GM18502 (cell line): ENCODE measurements at regions not wholly inside any gene's neighbourhood (a gene's known extent, or its start where the extent isn't known, plus 50 kb on each side); places are given as distances from the start of the nearest gene placed in this dataset.

Experiments used
- ATAC-seq: cut with Tn5 transposase; IDR thresholded peaks from one replicate; pipeline ENCODE4 v1.9.1; 2021; ENCODE audit warnings: mild to moderate bottlenecking; ENCODE audit not compliant: unreplicated experiment, poor library complexity

DNA sequence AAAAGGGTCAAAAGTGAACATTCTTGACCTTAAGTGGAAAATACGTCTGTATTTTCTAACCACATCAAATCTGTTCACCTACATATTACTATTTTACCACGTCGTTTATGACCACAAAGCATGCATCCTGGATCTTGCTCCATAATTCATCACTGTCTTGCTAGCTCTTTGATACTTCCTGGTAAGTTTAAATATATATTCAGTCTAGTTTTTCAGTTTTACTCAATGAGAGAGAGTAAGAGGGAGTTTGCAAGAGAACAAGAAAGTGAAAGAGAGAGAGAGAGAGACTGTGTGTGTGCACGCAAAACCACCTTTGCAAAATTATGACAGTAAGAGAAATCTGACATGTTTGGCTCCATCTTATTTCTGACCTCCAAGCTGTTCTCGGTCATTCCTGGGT lies 173.7 kb upstream of the GALNTL6 start:
- peak; percentile 89 for ATAC-seq

DNA sequence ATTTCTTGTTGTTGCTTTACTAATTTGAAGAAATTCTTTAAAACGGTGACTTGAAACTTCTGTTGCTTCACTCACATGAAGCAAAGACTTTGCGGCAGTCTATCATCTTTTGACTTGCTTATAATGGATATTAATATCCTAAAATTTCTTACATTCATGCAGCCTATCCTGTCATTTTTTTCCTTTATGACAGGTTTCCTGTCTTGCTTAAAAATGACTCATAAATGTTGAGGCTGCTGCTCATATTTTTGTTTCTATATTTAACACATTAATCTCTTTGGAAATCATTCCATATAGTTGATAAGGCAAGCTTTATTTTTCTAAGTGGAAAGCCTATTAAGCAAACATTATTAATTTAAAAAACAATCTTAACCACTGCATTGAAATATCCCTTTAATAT lies 176.6 kb upstream of the GALNTL6 start:
- no peak for ATAC-seq

DNA sequence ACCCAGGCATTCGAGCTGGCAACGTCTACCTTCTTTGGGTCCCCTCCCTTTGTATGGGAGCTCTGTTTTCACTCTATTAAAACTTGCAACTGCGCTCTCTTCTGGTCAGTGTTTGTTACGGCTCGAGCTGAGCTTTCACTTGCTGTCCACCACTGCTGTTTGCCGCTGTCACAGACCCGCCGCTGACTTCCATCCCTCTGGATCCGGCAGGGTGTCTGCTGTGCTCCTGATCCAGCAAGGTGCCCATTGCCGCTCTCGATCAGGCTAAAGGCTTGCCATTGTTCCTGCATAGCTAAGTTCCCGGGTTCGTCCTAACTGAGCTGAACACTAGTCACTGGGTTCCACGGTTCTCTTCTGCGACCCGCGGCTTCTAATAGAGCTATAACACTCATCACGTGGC lies 183.5 kb upstream of the GALNTL6 start:
- ATAC-seq, result no peak

DNA sequence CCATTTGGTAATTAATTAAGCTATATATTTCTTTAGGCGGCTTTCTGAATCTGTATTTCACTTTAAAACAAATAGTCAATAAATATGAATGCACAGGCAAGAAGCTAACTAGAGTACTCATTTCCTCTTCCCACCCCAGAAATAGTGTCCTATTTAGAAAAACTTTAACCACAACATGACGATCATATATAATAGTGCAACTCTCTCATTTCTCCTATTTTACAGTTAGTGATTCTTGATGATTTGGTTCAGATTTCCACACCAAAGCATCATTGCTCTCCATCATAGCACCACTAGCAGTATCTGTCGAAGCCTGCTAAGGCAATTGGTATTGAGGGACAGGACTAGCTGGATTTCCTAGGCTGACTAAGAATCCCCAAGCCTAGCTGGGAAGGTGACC lies 184.0 kb upstream of the GALNTL6 start:
- ATAC-seq, result peak; percentile 93

DNA sequence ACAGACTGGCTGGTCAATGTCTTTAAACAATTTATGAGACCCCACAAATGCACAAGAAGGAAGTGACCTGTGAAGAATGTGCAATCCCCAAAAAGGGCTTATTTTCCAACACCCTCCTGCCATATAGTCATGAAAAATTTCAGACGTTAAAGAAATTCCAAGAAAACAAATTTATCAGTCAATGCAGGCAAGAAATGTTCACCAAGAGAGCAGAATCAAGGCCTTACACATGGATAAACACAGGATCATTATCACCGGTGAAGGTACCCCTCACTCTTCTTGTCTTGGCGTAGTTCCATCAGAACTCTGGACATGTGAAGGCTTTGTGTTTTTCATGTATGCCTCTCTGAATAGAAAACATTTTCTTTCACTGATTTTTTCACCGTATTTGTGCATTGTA lies 186.7 kb upstream of the GALNTL6 start:
- no peak for ATAC-seq

DNA sequence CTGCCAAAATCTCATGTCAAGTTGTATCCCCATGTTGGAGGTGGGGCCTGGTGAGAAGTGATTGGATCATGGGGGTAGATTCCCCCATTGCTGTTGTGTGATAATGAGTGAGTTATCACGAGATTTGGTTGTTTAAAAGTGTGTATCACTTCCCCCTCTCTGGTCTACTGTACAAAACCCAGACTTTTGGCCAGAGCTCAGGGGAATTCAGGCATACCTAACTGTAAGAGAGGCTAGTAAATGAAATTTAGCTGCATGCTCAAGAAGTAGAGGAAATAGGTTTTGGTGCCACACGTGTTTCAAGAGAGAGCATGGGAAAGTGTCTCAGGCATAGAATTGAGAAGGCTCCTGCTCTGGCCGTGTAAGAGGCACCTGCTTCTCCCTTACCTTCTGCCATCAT lies 190.5 kb upstream of the GALNTL6 start:
- ATAC-seq, result peak; percentile 54

DNA sequence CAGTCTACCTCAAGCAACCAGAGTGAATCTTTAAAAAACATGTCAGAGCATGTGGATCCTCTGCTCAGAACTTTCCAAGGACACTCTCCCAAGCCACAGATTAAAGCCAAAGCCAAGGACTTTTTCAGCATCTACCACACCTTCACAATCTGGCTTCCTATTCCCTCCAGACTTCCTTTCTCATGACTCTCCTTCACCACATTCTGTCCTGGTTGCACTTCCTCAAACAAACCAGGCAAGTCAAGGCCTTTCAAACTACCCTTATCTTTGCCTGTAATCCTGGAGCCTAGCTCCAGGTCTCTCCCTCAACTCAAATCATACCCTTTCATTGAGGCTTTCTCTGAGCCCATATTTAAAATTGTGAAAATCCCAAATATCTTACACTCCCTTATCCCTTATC lies 191.6 kb upstream of the GALNTL6 start:
- peak; percentile 73 for ATAC-seq

DNA sequence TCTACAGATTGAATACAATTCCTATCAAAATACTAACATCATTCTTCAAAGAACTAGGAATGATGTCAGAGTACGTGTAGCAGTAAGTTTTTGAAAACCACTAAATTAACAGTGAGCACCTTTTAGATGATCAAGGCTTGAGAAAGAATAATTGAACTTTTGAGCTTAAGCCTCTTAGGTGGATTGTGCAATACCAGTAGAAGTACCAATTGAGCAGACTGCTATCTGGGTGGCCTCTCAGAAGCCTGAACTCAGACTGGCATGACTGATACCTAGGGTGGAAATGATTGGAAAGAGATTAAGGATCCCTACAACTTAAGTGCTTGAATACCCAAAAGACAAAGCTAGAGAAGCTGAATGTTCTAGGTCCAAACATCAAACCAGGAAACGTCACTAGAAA lies 200.3 kb upstream of the GALNTL6 start:
- ATAC-seq, result no peak

DNA sequence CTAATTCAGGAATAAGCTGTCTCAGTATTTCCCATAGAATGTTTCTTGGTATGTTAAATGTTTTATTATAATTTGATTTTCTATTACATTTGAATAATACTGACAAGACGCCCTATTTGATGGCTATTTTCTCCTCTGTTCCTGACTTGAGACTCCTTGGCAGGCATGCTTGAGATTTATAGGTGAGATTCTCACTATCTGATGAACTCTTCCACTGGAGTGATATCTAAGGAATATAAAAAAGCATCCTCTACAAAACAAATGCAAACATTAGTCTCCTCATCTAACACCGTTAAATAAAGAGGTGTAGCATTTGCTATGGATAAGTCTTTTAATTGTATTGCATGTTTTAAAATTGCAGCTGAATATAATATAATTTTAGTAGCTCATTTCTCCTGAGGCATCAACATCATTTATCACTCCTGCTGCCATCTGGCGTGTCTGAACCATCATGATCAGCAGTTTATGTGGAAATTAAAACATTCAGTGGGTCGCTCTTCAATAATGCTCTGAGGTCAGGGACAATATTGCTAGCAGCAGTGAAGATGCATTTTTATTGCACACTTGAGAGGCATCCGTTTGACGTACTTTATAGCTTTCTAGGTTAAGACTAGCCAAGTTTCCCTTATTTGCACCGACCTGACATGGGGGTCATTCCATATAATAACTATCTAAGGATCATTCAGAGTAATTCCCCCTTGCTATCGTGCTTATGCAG lies 210.4 kb upstream of the GALNTL6 start:
- ATAC-seq, result no peak

DNA sequence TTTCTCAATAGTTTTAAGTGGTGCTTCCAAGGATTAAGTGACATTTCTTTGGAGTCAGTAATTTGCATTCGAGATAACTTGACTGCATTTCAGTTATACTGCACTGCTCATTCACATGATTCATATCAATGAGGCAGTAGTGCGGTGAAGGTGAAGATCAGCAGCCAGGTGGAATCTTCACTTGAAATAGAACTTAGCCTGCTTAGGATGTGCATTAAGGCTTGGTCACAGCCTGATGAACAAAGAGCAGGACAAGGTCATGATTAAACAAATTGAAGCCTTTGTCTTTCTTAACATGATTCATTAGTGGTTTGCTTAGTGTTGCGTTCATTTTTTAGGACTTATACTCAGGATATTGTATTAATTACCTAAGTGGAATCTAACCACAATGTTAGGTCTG lies 212.1 kb upstream of the GALNTL6 start:
- ATAC-seq, result no peak

DNA sequence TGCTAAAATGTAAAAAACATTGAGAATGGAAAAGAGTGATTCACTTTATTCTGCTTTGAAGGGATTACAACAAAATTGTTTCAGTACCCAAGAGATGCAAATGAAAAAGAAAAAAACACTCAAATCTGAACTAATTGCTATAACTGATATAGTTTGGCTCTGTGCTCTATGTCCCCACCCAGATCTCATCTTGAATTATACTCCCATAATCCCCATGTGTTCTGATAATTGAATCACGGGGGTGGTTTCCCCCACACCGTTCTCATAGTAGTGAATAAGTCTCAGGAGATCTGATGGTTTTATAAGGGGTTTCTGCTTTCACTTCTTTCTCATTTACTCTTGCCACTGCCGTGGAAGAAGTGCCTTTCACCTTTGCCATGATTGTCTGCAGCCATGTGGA lies 213.6 kb upstream of the GALNTL6 start:
- no peak for ATAC-seq

DNA sequence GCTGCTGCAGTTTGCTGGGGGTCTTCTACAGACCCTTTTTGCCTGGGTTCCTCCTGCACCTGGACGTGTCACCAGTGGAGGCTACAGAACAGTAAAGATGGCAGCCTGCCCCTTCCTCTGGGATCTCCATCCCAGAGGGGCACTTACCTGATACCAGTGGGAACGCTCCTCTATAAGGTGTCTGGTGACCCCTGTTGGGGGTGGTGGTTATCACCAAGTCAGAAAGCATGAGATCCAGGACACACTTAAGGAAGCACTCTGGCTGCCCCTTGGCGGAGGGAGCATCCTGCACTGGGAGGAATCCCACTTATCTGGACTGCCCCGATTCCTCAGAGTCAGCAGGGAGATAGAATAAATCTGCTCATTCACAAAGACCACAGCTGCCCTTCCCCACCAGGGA lies 218.9 kb upstream of the GALNTL6 start:
- ATAC-seq, result no peak

DNA sequence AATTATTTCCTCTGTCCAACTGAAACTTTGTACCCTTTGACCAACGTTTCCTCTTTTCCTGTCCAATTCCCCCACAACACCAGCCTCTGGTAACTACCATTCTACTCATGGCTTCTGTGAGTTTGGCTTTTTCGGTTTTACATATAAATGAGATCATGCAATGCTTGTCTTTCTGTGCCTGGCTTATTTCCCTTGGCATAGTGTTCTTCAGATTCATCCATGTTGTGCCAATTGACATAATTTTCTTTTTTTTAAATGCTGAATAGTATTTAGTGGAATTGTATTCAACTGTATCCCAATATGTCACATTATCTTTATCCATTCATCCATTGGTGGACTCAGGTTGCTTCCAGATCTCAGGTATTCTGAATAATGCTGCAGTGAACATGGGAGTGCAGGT lies 222.5 kb upstream of the GALNTL6 start:
- no peak for ATAC-seq

DNA sequence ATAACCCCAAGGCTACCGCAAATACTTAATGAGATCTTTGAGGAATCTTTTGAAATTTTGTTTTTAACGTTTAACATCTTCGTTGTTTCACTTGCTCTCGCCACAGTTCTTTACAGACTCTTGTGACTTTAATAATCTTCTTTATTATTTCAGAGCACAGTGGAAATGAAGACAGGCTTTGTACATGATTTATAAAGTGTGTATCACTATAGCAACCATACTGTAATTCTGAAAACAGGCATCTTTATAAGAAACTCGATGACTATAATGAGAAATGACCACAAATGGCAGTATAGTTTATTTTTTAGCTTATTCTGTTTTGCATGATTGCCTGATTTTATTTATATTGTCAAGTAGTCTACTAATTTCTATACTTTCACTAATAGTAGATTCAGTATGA lies 224.4 kb upstream of the GALNTL6 start:
- ATAC-seq, result no peak

DNA sequence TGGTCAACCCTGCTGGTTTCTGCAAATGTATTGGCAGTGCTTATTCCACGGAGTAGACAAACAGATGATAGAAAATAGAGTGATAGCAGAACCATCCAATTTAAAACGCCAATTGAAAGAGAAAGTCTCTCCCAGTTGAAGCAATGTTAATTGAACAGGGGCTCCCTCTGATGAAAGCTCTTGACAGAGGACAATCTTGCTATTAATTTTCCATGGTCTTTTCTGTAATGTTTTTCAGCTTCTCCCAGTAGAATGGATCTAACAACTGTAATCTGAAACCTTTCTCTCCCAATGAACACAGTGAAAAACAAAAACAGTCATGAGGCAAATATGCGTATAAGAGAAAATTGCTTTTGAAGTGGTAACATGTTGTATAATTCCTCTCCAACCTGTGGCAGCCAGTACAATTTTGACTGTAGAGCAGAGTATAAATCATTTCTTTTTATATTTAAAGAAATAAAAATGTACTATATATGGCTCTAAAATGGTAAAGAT lies 225.1 kb upstream of the GALNTL6 start:
- no peak for ATAC-seq

DNA sequence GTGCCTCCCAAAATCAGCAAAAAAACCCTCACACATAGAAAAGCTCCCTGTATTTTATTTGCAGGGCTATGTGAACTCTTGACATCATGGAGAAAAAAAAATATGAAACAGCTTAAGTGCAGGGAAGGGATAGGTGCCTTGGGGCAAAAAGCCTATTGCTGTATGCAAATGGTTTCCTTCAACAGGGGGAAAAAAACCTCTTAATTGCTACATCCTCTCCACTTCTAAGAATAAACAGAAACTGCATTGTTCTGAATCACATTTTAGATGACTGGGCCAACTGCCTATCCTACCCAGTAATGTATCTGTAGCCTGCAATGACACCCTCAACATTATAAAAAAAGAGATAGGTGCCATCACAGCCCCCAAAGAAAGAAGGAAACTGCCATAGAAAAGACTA lies 229.4 kb upstream of the GALNTL6 start:
- peak; percentile 69 for ATAC-seq

DNA sequence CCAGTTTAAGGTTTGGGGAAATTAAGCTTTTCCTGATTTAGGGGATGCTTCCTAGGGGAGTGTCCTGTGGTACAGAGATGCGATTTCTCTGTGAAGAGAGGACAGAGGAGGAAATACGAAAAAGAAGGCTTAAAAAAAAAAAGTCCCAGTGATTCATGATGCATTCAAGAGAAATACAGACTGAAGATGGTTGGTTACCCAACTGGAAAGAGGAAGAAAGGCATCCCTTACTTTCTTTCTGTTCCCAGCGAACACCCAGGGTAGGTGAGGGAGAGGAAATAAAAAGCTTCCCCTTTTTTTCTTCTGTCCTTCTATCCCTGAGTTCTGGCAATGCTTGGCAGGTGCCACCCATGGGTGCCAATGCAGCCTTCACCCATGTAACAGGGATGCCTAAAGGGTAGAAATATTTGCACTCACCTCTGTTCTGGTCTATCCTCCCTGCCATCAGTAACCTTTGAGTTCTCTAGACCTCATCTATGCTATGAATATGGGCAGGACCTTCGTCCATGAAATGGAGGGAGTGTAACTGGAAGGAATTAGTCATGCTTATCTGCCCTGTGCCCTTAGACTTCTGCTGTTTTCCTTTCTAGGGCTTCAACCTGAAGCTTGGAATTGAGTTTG lies 230.1 kb upstream of the GALNTL6 start:
- peak; percentile 66 for ATAC-seq

DNA sequence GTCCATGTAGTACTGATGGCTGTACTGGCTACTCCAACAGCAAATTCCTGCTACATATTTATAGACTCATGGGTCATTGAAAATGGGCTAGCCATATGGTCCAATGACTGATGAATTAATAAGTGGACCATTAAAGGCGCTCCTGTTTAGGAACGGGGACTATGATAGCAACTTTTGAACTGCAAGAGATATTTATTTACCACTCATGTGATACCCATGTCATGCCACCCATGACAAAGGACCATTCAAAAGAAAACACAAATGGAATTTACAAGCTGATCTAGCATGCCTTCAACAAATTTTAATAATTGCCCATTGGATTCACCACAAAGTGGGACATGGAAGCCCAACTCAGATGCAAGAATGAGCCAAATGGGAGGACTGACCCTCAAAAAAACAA lies 240.0 kb upstream of the GALNTL6 start:
- no peak for ATAC-seq

DNA sequence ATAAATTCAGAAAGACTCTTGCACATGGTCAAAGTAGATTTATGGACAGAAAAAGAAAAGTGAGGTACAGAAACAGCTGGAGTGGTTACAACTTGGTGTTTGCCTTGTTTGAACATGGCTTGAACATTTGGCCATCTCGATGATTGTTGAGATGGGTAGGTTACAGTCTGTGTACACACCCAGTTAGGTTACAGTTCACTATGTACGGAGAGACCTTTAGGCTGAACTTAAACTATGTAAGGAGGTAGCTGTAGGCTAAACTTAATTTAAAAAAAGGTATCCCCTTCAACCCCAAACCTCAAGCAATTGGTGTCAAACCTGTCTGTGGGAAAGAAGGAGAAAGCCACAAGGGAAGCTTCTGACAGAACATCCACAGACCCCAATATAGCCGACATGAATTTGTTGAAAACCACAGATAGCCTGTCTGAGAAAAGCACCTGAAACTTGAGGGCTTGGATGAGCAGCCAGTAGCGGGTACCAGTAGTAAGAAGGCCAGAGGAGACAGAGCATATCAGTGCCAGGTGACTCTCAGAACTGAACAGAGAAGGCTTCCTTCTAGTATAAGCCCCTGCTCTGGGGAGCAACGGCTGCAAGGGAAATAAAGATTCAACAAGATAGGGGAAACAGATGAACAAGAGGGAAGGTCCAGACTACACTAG lies 247.9 kb upstream of the GALNTL6 start:
- ATAC-seq, result peak; percentile 83

DNA sequence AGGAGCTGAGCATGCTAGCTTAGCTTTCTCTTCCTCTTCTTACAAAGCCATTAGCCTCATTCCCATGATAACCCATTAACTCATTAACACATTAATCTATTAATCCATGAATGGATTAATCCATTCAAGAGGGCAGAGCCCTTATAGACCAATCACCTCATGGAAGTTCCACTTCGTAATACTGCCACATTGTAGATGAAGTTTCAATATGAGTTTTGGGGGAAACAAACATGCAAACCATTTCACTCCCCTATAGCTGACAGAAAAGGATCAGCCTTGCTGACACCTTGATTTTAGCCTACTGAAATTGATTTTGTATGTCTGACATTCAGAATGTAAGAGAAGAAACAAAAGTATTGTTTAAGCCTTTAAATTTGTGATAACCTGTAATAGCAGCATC lies 251.8 kb upstream of the GALNTL6 start:
- peak; percentile 62 for ATAC-seq

DNA sequence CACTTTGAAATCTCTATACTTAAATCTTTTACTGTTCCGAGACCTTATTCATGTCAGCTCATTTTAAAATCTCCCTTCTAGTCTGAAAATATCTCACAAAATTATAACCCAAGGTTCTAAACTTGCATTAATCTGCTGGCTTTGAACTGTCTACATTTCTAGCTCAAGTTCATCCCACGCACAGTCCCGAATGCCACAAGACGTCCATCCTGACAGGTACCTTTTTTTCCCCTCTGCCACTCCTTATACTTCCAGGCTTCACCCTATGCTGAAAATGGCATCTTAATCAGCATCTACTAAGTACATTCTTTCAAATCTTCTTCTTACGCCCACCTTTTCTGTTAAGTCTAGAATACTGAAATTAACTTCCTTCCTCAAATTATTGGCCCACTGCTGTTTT lies 259.2 kb upstream of the GALNTL6 start:
- ATAC-seq, result no peak

DNA sequence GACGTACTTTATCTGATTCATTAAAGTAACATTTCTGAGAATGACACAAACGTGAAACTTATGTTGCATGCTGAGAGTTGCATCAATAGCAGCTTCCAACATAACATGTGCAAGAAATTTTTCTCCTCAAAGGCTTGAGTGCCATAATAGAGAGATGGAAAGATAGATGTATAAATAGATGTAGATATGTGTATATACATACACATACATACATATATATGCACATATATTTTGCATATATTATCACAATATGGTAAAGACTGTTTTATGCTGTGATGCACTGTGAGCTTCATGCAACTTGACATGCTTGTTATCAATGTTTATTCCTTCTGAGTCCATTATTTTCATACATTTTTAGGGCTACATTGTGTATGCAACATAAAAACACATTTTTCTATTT lies 270.6 kb upstream of the GALNTL6 start:
- ATAC-seq, result no peak
